ENCODE measurements at regions not wholly inside any gene's neighbourhood (a gene's known extent, or its start where the extent isn't known, plus 50 kb on each side); places are given as distances from the start of the nearest gene placed in this dataset.

DNA sequence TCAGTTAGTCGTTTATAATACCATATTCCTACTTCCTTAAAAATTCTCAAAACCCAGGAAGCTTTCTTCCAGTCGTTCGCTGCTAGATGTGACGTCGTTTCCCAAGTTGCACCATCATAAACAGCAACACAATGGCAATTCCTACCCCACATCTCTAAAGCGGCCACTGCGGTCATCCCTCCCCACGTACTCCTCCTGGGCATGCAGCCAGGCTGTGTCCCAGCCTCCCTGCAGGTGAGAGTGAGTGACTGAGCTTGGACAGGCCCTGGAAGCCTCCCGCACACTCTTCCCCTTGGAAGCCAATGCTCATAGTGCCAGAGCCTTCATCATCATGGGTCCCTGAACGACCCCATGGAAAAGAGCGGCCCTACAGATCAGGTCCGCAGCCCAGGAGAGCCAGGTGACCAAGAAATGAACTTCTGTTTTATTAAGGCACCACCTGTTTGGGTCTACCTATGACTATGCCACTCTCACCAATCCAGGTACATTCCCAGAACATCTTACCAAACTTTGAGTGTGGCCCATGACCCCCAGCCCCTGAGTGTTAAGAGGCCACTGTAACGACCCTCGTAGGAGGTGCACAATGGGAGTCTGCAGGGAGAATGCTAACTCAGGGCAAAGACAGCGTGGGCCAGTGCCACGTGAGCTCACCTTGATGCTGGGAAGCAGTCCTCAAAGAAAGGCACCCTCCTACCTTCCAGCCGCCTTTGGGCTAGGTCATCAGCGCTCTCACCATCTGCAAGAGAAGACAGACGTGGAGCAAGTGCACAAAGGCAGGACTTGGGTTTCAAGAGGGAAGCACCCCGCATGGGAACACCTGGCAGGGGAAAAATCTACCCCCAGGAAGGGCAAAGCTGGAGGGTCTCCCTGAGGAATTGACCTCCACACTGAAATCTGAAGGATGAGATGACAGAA lies 74.7 kb upstream of the RAB6C start:
- H3K9me3 ChIP-seq (ENCODE audit: control insufficient read depth, low read length), result no peaks in the 10 kb centered on the region
- H3K4me1 ChIP-seq (ENCODE audit: control insufficient read depth, insufficient read depth, low read length, poor library complexity, severe bottlenecking), result no peaks in the 10 kb centered on the region
- H3K36me3 ChIP-seq (ENCODE audit: control insufficient read depth, insufficient read depth, low read length), result no peaks in the 10 kb centered on the region
- no peak overlapping the region for H3K27ac ChIP-seq (ENCODE audit: low read depth, low read length, severe bottlenecking)
- whole genome bisulfite sequencing, 2 experiments (ENCODE audit: insufficient coverage in 2 of 2), result 87 to 92% methylated on average over 12 to 16 of the region's 20 CpGs
- no peak overlapping the region for H3K4me3 ChIP-seq (ENCODE audit: extremely low read depth, insufficient read depth, low read length, poor library complexity, severe bottlenecking)

DNA sequence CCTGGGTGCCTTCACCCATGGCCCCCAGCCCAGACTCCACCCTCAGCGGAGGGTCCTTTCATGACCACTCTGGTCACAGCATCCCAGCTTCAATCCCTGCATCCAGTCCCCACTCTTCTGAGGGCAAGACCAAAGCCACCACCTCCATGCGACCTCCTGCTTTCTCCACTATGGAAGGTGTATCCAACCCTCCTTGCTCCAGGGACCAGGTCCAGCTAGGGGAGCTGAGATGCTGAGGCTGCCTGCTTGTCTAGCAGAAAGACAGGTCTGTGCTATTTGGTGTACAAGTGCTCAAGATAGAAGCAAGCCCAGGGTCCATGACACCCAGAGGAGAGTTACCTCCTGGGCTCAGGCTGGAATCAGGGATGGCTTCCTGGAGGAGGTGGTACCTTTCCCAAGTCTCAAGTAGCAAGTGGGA lies 73.8 kb upstream of the RAB6C start:
- Histone ChIP-seq H3K27ac (ENCODE audit: low read depth, low read length, severe bottlenecking) (no peak overlapping the region), H3K36me3 (ENCODE audit: control insufficient read depth, insufficient read depth, low read length) (no peaks in the 10 kb centered on the region), H3K9me3 (ENCODE audit: control insufficient read depth, low read length) (no peaks in the 10 kb centered on the region), H3K4me3 (ENCODE audit: extremely low read depth, insufficient read depth, low read length, poor library complexity, severe bottlenecking) (no peak overlapping the region), H3K4me1 (ENCODE audit: control insufficient read depth, insufficient read depth, low read length, poor library complexity, severe bottlenecking) (no peaks in the 10 kb centered on the region)
- 100% methylated on average over 1 of the region's 2 CpGs; no CpG with 5 or more reads in 1 of the 2 experiments for WGBS, 2 experiments (ENCODE audit: insufficient coverage in 2 of 2)

DNA sequence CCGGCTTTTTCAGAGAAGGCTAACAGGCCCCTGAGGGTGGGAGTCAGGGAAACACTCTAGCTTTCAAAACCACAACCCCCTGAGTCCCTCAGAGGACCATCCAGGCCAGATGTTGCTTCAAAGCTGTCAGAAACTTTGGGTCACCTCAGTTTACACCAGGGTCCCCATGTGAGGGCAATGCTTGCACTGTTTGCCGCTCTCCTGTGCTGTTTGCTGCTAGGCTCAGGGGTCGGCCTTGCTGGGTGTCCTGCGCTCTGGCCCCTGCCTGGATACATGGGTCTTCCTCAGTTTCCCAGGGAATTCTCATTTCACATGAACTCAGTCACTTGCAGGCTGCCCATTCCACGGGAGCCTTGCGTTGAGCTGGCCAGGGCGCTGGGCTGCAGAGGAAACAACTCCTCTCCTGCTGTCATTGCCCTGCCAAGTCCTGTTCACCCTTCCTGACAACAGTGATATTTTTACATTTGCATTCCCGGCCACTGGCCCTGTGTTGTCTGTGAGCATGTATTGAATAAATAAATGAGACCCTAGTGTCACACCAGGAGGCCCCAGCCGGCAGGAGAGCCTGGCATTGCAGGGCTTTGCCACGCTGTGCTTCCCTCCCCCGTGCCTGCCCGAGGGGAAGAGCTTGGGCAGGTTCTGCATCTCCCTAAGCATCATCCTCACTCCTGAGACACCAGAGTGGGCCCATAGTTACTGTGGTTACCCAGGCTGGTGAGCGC lies 73.2 kb upstream of the RAB6C start:
- H3K27ac ChIP-seq (ENCODE audit: low read depth, low read length, severe bottlenecking), result no peak overlapping the region
- H3K36me3 ChIP-seq (ENCODE audit: control insufficient read depth, insufficient read depth, low read length), result no peaks in the 10 kb centered on the region
- H3K4me1 ChIP-seq (ENCODE audit: control insufficient read depth, insufficient read depth, low read length, poor library complexity, severe bottlenecking), result no peaks in the 10 kb centered on the region
- H3K4me3 ChIP-seq (ENCODE audit: extremely low read depth, insufficient read depth, low read length, poor library complexity, severe bottlenecking), result no peak overlapping the region
- no peaks in the 10 kb centered on the region for H3K9me3 ChIP-seq (ENCODE audit: control insufficient read depth, low read length)
- 84 to 87% methylated on average over 8 to 12 of the region's 13 CpGs for WGBS, 2 experiments (ENCODE audit: insufficient coverage in 2 of 2)

DNA sequence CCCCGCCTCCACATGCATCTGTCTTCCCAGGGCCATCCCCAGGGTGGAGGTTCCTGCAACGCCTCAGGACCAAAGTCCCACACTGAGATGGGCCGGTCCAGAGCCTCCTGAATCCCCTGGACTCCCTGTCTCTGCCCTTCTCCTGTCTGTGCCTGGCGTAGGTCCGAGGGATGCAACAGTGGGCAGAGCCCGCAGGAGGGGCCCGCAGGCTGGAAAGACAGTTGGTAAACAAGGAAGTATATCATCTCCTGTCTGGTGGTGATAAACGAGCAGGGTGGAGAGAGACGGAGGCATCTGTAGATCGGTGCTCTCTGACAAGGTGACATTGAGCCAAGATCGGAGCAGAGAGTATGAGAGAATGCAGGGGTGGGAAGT lies 72.6 kb upstream of the RAB6C start:
- Histone ChIP-seq H3K9me3 (ENCODE audit: control insufficient read depth, low read length) (no peaks in the 10 kb centered on the region), H3K36me3 (ENCODE audit: control insufficient read depth, insufficient read depth, low read length) (no peaks in the 10 kb centered on the region), H3K27ac (ENCODE audit: low read depth, low read length, severe bottlenecking) (no peak overlapping the region), H3K4me1 (ENCODE audit: control insufficient read depth, insufficient read depth, low read length, poor library complexity, severe bottlenecking) (no peaks in the 10 kb centered on the region), H3K4me3 (ENCODE audit: extremely low read depth, insufficient read depth, low read length, poor library complexity, severe bottlenecking) (no peak overlapping the region)
- whole genome bisulfite sequencing, 2 experiments (ENCODE audit: insufficient coverage in 2 of 2), result 70 to 90% methylated on average over 8 to 11 of the region's 11 CpGs

DNA sequence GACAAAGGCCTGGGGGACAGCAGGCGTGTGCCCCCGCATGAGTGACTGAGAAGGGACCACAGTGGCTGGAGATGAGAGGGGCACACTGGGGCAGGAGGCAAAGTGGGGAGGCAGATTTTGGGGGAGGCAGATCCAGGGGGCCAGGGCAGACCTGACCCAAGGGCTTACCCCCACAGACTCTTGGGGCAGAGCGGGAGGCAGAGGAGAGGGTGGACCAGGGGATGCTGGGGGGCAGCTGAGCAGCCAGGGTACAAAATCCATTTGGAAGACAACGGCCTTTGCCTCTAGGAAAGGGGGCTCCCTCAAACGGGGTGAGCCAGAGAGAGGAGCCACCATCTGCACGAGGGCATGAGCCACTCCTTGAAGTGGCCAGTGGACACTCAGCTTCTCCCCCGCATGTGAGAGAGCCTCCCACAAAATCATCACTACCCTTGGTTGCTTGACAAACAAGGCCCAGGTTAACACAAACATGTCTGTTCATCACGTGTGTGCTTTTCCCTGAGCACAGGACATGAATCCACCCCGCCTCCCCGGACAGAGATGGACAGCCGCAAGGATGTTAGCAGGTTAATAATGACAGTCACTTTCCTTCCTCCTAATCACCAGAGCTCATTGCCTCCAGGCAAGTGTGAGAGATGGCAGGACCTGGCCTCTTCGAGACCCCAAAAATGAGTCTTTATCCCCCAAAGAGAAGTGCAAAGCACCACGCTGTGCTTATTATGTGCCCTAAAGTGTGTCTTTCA lies 72.0 kb upstream of the RAB6C start:
- H3K27ac ChIP-seq (ENCODE audit: low read depth, low read length, severe bottlenecking), result no peak overlapping the region
- 87 to 88% methylated on average over 9 to 12 of the region's 13 CpGs for WGBS, 2 experiments (ENCODE audit: insufficient coverage in 2 of 2)
- H3K36me3 ChIP-seq (ENCODE audit: control insufficient read depth, insufficient read depth, low read length), result no peaks in the 10 kb centered on the region
- no peak overlapping the region for H3K4me3 ChIP-seq (ENCODE audit: extremely low read depth, insufficient read depth, low read length, poor library complexity, severe bottlenecking)
- no peaks in the 10 kb centered on the region for H3K4me1 ChIP-seq (ENCODE audit: control insufficient read depth, insufficient read depth, low read length, poor library complexity, severe bottlenecking)
- no peaks in the 10 kb centered on the region for H3K9me3 ChIP-seq (ENCODE audit: control insufficient read depth, low read length)

DNA sequence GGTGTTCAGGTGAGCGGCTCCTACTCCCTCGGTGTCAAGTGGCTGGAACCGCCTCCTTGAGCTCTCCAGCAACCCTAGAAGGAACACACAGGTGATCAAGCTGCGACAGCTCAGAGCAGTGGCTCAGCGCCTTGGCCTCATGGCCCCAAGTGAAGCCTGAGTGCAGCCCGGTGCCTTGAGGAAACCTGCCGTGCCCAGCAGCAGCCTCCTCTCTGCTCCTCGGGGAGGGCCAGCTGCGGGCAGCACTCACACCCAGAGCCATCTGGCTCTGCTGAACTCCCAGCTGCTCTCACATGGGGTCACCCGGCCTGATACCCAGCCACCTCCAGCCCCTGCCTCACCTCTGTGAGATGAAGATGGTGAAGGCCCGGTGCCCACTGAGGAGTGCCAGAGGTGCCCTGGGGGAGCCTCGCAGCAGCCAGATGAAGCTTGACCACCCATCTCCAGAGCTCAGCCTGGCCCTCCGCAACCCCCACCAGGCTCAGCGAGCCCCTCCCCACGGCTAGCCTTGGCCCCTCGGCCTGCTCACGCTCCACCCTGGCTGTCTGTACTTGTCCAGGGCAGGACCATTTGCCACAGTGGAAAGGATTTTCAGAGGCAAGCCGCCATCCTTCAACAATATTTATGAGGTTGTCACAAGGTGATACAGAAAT lies 70.6 kb upstream of the RAB6C start:
- no peaks in the 10 kb centered on the region for H3K9me3 ChIP-seq (ENCODE audit: control insufficient read depth, low read length)
- WGBS, 2 experiments (ENCODE audit: insufficient coverage in 2 of 2), result 82 to 87% methylated on average over 14 of the region's 18 CpGs
- H3K4me1 ChIP-seq (ENCODE audit: control insufficient read depth, insufficient read depth, low read length, poor library complexity, severe bottlenecking), result no peaks in the 10 kb centered on the region
- H3K36me3 ChIP-seq (ENCODE audit: control insufficient read depth, insufficient read depth, low read length), result no peaks in the 10 kb centered on the region
- H3K27ac ChIP-seq (ENCODE audit: low read depth, low read length, severe bottlenecking), result no peak overlapping the region
- H3K4me3 ChIP-seq (ENCODE audit: extremely low read depth, insufficient read depth, low read length, poor library complexity, severe bottlenecking), result no peak overlapping the region

DNA sequence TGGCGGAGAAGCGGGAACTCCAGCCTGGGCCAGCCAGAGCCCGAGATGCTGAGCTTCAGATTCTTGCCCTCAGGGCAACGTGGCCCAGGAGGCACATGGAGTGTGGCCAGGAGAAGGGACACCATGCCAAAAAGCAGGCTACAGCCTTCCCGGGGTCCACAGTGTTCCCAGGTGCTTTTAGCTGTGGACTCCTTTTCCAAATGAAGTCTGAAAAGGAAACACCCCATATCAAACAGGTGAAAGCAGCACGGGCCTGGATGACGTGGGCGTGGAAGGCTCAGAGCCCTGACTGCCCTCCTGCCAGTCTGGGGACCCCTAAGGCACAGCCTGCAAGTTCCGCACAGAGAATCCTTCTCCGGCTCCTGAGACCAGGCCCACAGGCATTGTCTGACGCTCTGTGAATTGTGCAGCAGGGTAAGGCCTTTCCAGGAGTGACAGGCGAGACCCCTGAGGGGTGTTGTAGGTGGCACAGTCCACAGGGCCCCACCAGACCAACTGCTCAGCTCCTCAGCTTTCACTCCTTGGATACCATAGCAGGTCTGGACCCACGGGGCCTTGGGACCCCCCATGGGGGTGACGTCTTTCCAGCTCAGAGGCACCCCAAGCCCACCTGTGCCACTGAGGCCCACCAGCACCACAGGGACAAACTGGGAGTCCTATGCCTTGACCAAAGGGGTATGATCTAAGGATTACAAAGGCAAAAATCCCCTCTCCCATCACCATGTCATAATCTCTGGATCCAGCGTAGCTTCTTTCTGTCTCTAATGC lies 69.6 kb upstream of the RAB6C start:
- H3K36me3 ChIP-seq (ENCODE audit: control insufficient read depth, insufficient read depth, low read length), result no peaks in the 10 kb centered on the region
- H3K27ac ChIP-seq (ENCODE audit: low read depth, low read length, severe bottlenecking), result no peak overlapping the region
- WGBS, 2 experiments (ENCODE audit: insufficient coverage in 2 of 2), result 86 to 92% methylated on average over 6 to 12 of the region's 15 CpGs
- no peaks in the 10 kb centered on the region for H3K9me3 ChIP-seq (ENCODE audit: control insufficient read depth, low read length)
- no peaks in the 10 kb centered on the region for H3K4me1 ChIP-seq (ENCODE audit: control insufficient read depth, insufficient read depth, low read length, poor library complexity, severe bottlenecking)
- no peak overlapping the region for H3K4me3 ChIP-seq (ENCODE audit: extremely low read depth, insufficient read depth, low read length, poor library complexity, severe bottlenecking)

DNA sequence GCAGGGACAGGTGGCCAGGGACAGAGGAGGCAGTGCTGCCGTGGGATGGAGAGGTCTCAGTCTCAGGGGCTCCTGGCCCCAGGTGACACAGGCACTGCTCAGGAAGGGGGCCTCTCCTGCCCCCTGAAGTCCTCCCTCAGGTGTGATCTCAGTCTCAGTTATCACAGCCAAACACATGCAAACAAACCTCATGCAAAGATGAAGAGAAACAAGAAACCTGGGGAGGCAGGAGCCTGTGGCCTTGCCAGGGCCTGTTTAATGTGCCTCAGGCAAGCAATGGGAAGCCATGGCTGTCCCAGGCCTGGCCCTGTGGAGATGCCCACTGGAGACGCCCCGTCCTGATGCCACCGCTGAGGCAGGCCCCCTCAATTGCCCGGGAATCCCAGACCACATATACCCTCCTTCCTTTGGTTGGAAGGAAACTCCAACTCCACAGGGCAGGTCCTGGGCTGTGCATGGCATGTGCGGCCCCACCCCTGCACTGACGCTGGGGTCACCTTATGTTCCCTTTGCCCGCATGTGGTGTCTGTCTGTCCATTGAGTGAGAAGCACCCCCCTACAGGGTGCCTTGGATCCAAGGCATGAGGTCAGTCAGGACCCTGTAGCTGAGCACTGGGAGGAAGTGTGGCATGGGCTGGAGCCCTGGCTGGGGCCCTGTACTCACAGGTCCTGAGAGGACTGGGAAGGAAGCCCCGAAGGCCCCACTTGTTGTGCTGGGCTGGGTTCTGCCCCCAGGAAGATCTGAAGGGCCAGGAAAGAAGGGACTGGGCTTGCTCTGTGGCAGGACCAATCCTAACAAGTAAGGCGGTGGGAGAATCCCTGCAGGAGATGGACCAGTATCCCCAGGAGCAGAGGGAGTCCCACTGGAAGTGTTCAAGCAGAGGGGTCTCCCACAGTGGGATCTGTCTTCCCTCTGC lies 68.8 kb upstream of the RAB6C start:
- 86 to 94% methylated on average over 6 to 9 of the region's 10 CpGs for WGBS, 2 experiments (ENCODE audit: insufficient coverage in 2 of 2)
- no peaks in the 10 kb centered on the region for H3K9me3 ChIP-seq (ENCODE audit: control insufficient read depth, low read length)
- no peaks in the 10 kb centered on the region for H3K4me1 ChIP-seq (ENCODE audit: control insufficient read depth, insufficient read depth, low read length, poor library complexity, severe bottlenecking)
- H3K27ac ChIP-seq (ENCODE audit: low read depth, low read length, severe bottlenecking), result no peak overlapping the region
- no peak overlapping the region for H3K4me3 ChIP-seq (ENCODE audit: extremely low read depth, insufficient read depth, low read length, poor library complexity, severe bottlenecking)
- H3K36me3 ChIP-seq (ENCODE audit: control insufficient read depth, insufficient read depth, low read length), result no peaks in the 10 kb centered on the region

DNA sequence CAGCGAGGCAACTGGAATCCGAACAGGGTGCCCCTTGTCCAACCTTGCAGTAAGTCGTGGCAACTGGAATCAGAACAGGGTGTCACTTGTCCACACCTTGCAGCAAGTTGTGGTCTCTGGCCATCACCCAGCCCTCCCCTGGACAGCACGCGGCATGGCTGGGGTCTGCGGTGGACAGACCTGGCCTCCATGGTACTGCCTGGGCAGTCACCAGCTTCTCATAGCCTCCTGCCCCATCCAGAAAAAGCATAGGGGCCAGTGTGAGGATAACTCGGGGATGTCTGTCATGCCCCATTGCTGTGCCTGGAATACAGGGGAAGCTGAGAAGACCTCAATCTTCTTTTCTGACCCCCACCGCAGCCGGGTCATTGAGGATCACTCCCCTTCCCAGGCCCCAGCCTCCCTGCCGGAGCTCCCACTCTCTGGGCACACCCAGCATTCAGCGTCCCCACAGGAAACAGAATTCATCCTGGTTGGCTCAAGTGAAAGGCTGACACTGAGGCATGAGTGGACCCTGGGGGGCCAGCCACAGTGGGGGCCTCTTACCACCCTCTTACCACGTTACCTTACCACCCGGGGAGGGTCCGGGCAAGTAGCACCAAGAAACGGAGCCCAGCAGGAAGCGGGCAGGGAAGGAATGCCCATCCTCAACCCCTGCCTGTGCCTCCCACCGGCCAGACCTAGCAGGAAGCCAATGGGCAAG lies 68.0 kb upstream of the RAB6C start:
- Histone ChIP-seq H3K27ac (ENCODE audit: low read depth, low read length, severe bottlenecking) (no peak overlapping the region), H3K36me3 (ENCODE audit: control insufficient read depth, insufficient read depth, low read length) (no peaks in the 10 kb centered on the region), H3K4me1 (ENCODE audit: control insufficient read depth, insufficient read depth, low read length, poor library complexity, severe bottlenecking) (no peaks in the 10 kb centered on the region), H3K4me3 (ENCODE audit: extremely low read depth, insufficient read depth, low read length, poor library complexity, severe bottlenecking) (no peak overlapping the region), H3K9me3 (ENCODE audit: control insufficient read depth, low read length) (no peaks in the 10 kb centered on the region)
- WGBS, 2 experiments (ENCODE audit: insufficient coverage in 2 of 2), result 93 to 98% methylated on average over 10 to 15 of the region's 17 CpGs
